ENCODE measurements at regions not wholly inside any gene's neighbourhood (a gene's known extent, or its start where the extent isn't known, plus 50 kb on each side); places are given as distances from the start of the nearest gene placed in this dataset.
"Not testable (repeated sequence)": the region's sequence is repeated elsewhere in the genome, so short reads cannot be mapped to it uniquely, and the experiment has no call there.

DNA sequence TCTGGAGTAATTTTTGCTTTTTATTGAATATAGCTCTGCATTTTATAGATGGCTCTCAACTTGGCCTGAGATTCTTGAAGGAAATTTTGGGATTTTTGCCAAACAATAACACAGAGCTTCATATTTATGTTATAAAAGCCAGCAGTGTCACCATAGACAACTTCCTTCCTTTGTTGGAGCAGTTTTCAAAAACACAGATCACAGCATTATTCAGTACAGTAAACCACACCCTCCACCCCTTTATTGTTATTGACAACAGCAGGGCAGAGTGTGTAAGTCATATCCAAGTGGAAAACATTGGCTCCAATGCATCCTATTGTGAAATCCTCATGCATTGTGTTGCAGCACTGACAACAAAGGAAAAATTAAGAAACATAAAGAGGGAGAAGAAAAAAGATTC is 62.6 kb upstream of the PRSS23 start:
- intact Hi-C loops (cut with micrococcal nuclease), result no loop called here
- Mint-ChIP-seq H3K4me3 (no peak overlapping the region), H3K4me1 (ENCODE audit: low read depth) (peaks cover 4% of the 10 kb centered on the region), H3K27me3 (ENCODE audit: low read depth) (peaks cover 9% of the 10 kb centered on the region), H3K27ac (no peak overlapping the region), H3K36me3 (ENCODE audit: low read depth) (no peaks in the 10 kb centered on the region), H3K9me3 (no peaks in the 10 kb centered on the region)
- CTCF ChIA-PET, result no interaction called here
- no peak for DNase-seq

DNA sequence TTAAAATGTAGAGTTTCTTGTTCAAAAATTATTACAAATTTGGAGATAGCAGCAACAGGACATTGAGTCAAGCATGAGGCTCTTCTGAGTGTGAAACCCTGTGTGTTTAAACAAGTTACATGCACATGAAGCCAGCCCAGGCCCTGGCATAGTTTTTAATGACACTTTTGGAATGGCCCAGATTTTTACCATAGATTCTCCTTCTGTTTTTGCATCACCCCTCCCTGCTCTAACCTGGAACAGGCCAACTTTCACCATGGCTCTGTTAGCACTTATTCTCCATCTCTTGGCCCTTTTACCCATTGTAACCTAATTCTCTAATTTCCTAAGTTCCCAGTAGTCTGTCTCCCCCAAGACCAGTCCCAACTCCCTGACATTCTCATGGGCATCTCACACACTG is 63.1 kb upstream of the PRSS23 start:
- H3K27me3 Mint-ChIP-seq (ENCODE audit: low read depth), result peaks cover 4% of the 10 kb centered on the region
- H3K36me3 Mint-ChIP-seq (ENCODE audit: low read depth), result no peaks in the 10 kb centered on the region
- H3K9me3 Mint-ChIP-seq, result no peaks in the 10 kb centered on the region
- intact Hi-C loops (cut with micrococcal nuclease), result no loop called here
- CTCF ChIA-PET, result no interaction called here
- DNase-seq, result no peak
- no peak overlapping the region for H3K27ac Mint-ChIP-seq
- peaks cover 4% of the 10 kb centered on the region for H3K4me1 Mint-ChIP-seq (ENCODE audit: low read depth)
- no peak overlapping the region for H3K4me3 Mint-ChIP-seq

DNA sequence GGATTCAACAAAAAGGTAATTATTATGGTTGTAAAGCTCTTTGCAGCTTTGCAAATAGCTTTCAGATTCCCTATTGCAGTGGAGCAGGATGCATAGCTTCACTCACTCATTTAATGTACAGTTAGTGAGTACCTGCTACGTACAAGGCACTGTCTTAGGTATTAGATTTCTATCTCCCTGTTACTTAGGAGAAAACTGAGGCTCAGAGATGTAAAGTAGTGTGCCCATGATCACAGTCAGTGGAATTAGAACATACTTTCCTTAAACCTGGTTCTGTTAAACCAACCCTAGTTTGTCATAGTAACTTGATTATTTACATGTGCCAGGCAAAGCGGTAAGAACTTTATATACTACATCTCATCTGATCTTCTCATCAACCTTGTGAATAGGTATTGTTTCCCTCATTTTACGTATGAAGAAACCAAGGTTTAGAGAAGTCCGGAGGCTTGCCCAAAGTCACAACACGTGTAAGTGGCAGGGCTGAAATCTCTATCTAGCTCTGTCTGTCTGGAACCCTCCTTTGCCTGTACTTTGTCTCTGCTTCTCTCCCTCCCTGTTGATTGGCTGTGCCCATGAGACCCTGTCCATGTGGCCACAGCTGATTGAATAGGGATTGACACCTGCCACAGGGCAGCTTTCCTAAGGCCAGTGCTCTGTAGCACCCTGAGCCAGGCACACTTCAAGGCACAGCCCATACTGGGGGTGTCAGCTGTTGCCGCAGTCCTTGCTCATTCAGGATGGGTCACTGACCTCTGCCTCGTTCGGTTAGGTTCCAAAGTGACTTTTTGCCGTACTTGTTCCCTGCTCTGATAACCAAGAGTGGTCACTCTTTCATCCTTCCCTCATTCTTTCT is 63.8 kb upstream of the PRSS23 start:
- CTCF ChIA-PET, result no interaction called here
- Mint-ChIP-seq H3K4me1 (ENCODE audit: low read depth) (peaks cover 4% of the 10 kb centered on the region), H3K36me3 (ENCODE audit: low read depth) (no peaks in the 10 kb centered on the region), H3K27me3 (ENCODE audit: low read depth) (no peaks in the 10 kb centered on the region), H3K9me3 (no peaks in the 10 kb centered on the region), H3K27ac (no peak overlapping the region), H3K4me3 (no peak overlapping the region)
- no peak for DNase-seq
- intact Hi-C loops (cut with micrococcal nuclease), result no loop called here

DNA sequence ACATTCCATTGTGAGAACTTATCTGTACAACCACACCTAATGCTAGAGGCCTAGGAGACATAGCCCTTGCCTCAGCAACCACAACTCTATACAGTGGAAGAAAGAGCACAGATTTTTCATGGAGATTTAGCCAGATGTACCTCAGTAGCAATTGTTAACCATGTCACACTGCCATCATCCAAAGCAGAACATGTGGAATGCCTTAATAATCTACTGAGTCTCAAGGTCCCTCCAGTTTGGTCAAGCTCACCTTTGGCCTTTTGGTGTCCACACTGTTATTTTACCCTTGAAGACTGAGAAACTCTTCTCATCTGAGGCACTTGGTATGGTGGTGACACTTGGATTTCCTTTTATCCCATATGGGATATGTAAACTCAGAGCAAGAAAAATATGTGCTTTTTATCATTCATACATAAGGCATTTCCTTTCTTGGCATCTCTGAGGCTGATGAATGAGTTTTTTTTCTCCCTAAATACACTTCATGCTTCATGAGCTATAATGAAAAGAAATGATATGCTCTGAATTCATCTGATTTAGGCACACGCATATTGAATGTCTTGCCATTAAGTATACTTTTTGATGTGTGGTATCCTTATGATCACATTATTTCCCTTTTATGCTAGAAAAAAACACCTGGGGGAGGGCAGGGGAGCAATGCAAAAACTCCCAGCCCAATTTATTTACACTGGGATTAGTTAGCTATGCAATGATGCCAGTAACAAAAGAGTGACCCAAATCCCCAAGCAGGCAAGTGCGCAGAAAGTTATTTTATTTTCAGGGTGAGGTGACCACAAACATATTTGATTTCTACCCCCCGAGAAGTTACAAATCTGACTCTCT is 63.3 kb upstream of the ME3 start:
- Mint-ChIP-seq H3K4me1 (ENCODE audit: low read depth) (peaks cover 2% of the 10 kb centered on the region), H3K4me3 (no peak overlapping the region), H3K27ac (no peak overlapping the region), H3K36me3 (ENCODE audit: low read depth) (no peaks in the 10 kb centered on the region), H3K27me3 (ENCODE audit: low read depth) (no peaks in the 10 kb centered on the region), H3K9me3 (no peaks in the 10 kb centered on the region)
- CTCF ChIA-PET, result no interaction called here
- intact Hi-C loops (cut with micrococcal nuclease), result no loop called here
- no peak for DNase-seq

DNA sequence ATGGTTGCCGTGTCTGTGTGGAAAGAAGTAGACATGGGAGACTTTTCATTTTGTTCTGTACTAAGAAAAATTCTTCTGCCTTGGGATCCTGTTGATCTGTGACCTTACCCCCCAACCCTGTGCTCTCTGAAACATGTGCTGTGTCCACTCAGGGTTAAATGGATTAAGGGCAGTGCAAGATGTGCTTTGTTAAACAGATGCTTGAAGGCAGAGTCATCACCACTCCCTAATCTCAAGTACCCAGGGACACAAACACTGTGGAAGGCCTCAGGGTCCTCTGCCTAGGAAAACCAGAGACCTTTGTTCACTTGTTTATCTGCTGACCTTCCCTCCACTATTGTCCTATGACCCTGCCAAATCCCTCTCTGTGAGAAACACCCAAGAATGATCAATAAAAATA is 60.3 kb upstream of the ME3 start:
- H3K27me3 Mint-ChIP-seq (ENCODE audit: low read depth); H3K4me1 Mint-ChIP-seq (ENCODE audit: low read depth); CTCF ChIA-PET; H3K9me3 Mint-ChIP-seq; DNase-seq; H3K4me3 Mint-ChIP-seq; H3K36me3 Mint-ChIP-seq (ENCODE audit: low read depth); H3K27ac Mint-ChIP-seq; intact Hi-C loops (cut with micrococcal nuclease): not testable (repeated sequence)

DNA sequence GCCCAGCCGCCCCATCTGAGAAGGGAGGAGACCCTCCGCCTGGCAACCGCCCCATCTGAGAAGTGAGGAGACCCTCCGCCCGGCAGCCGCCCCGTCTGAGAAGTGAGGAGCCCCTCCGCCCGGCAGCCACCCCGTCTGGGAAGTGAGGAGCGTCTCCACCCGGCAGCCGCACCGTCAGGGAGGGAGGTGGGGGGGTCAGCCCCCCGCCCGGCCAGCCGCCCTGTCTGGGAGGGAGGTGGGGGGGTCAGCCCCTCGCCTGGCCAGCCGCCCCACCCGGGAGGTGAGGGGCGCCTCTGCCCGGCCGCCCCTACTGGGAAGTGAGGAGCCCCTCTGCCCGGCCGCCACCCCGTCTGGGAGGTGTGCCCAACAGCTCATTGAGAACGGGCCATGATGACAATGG is 59.9 kb upstream of the ME3 start:
- H3K4me1 Mint-ChIP-seq (ENCODE audit: low read depth); DNase-seq; H3K27ac Mint-ChIP-seq; H3K4me3 Mint-ChIP-seq; H3K9me3 Mint-ChIP-seq; H3K27me3 Mint-ChIP-seq (ENCODE audit: low read depth); intact Hi-C loops (cut with micrococcal nuclease); CTCF ChIA-PET; H3K36me3 Mint-ChIP-seq (ENCODE audit: low read depth): not testable (repeated sequence)

DNA sequence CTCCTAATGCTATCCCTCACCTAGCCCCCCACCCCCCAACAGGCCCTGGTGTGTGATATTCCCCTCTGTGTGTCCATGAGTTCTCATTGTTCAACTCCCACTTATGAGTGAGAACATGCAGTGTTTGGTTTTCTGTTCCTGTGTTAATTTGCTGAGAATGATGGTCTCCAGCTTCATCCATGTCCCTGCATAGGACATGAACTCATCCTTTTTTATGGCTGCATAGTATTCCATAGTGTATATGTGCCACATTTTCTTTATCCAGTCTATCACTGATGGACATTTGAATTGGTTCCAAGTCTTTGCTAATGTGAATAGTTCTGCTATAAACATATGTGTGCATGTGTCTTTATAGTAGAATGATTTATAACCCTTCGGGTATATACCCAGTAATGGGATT is 57.2 kb upstream of the ME3 start:
- H3K9me3 Mint-ChIP-seq; H3K27me3 Mint-ChIP-seq (ENCODE audit: low read depth); DNase-seq; intact Hi-C loops (cut with micrococcal nuclease); H3K36me3 Mint-ChIP-seq (ENCODE audit: low read depth); H3K4me1 Mint-ChIP-seq (ENCODE audit: low read depth); CTCF ChIA-PET; H3K27ac Mint-ChIP-seq; H3K4me3 Mint-ChIP-seq: not testable (repeated sequence)

DNA sequence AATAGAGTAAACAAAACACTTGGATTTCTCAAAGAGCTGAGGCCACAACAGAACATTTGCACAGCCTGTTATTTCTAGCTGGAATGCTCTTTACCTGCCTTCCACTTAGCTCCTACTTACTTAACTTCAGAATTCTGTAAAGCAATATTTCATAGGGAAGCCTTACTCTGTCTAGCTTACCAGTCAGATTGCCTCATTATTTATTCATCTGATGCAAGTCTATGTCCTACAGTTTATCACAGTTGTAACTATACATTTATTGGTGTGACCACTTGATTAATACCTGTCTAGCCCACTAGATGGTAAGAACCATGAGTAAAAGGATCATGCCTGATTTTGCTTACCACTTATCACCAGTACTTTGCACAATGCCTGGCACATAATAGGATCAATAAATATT is 56.1 kb upstream of the ME3 start:
- CTCF ChIA-PET, result no interaction called here
- Mint-ChIP-seq H3K27me3 (ENCODE audit: low read depth) (peaks cover 5% of the 10 kb centered on the region), H3K4me1 (ENCODE audit: low read depth) (no peaks in the 10 kb centered on the region), H3K4me3 (no peak overlapping the region), H3K27ac (no peak overlapping the region), H3K36me3 (ENCODE audit: low read depth) (no peaks in the 10 kb centered on the region), H3K9me3 (peaks cover 5% of the 10 kb centered on the region)
- no peak for DNase-seq
- intact Hi-C loops (cut with micrococcal nuclease), result no loop called here

DNA sequence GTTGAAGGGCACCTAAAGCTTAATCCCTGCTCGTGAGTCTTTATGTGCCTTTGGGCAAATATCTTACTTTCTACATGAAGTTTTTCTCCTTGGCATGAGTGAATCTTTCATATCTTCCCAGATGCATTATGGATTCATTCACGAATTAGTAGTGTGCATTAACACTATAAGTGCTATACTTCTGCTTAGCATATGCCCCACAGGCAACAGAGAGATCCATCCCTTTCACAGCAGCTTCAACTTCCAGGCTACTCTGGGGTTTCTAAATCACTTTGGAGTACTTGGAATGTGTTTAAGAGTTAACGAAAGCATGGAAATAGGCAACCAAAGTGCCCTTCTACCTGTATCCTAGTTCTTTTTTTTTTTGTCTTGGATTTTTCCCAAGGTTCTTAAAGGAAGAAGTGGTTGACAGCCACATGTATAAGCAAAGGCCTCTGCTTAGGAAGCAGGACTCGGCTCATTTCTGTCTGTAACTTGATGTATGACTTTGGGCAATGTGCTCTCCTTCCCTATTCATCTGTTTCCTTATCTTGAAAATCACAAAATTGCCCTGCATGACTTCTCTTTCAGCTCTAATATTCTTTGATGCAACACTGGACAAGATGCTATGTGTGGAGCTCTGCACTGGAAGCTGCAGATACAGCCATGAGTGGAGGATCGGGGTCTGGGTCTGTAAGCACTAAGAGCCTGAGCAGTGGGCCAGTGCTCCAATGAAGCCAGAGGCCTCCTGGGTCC is 54.5 kb upstream of the ME3 start:
- Mint-ChIP-seq H3K4me1 (ENCODE audit: low read depth) (no peaks in the 10 kb centered on the region), H3K27me3 (ENCODE audit: low read depth) (peaks cover 5% of the 10 kb centered on the region), H3K27ac (no peak overlapping the region), H3K4me3 (no peak overlapping the region), H3K36me3 (ENCODE audit: low read depth) (no peaks in the 10 kb centered on the region), H3K9me3 (peaks cover 12% of the 10 kb centered on the region)
- CTCF ChIA-PET, result no interaction called here
- no peak for DNase-seq
- intact Hi-C loops (cut with micrococcal nuclease), result no loop called here

DNA sequence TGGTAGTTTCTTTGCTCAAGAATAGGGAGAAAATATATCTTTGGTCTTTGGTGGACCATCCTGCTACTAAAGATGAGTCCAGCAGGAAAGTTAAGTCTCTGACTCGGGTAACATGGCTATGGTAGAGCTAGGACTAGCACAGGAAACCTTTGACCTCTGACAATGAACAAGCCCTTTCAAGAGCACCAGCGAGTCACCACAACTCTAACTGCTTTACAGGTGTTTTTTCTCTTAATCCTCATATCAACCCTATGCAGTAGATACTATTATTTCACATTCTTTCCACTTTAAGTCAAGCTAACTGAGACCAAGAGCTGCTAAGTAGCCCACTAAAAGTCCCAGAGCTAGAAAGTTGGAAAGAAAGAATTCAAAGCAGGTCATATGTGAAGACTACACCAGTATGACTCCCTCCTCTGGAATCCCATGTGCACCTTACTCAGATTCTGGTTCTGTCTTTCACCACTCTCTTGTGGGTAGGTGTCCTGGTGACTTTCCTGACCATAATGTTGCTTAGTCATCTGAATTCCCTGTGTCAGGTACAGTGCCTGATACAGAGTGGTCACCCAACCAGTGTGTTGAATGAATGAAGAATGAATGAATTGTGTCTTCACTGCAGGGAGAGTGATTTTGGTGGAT is 53.8 kb upstream of the ME3 start:
- DNase-seq, result no peak

DNA sequence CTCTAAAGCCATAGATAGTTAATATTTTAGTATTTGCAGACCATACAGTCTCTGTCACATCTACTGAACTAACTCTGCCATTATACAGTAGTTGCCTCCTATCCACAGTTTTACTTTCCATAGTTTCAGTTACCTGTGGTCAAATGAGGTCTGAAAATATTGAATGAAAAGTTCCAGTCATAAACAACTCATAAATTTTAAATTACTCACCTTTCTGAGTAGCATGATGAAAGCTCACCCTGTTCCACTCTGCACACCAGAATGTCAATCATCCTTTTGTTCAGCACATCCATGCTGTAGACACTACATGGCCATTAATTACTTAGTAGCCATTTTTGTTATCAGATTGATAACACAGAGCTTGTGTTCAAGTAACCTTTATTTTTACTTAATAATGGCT is 51.7 kb upstream of the ME3 start:
- CTCF ChIA-PET, result no interaction called here
- intact Hi-C loops (cut with micrococcal nuclease), result no loop called here
- no peaks in the 10 kb centered on the region for H3K36me3 Mint-ChIP-seq (ENCODE audit: low read depth)
- no peaks in the 10 kb centered on the region for H3K4me1 Mint-ChIP-seq (ENCODE audit: low read depth)
- DNase-seq, result no peak
- no peak overlapping the region for H3K4me3 Mint-ChIP-seq
- peaks cover 17% of the 10 kb centered on the region for H3K9me3 Mint-ChIP-seq
- peaks cover 7% of the 10 kb centered on the region for H3K27me3 Mint-ChIP-seq (ENCODE audit: low read depth)
- H3K27ac Mint-ChIP-seq, result no peak overlapping the region

More for the DNA sequence above, 53.8 kb upstream of the ME3 start:
- H3K36me3 Mint-ChIP-seq (ENCODE audit: low read depth), result no peaks in the 10 kb centered on the region
- no peak overlapping the region for H3K27ac Mint-ChIP-seq
- peaks cover 19% of the 10 kb centered on the region for H3K9me3 Mint-ChIP-seq
- peaks cover 5% of the 10 kb centered on the region for H3K27me3 Mint-ChIP-seq (ENCODE audit: low read depth)
- intact Hi-C loops (cut with micrococcal nuclease), result no loop called here
- CTCF ChIA-PET, result interaction anchor here (0.6 kb wide), 1 partner anchor 17 kb away, joined by 3 read pairs; no protein-coding TSS in a partner anchor
- H3K4me3 Mint-ChIP-seq, result no peak overlapping the region
- H3K4me1 Mint-ChIP-seq (ENCODE audit: low read depth), result no peaks in the 10 kb centered on the region

DNA sequence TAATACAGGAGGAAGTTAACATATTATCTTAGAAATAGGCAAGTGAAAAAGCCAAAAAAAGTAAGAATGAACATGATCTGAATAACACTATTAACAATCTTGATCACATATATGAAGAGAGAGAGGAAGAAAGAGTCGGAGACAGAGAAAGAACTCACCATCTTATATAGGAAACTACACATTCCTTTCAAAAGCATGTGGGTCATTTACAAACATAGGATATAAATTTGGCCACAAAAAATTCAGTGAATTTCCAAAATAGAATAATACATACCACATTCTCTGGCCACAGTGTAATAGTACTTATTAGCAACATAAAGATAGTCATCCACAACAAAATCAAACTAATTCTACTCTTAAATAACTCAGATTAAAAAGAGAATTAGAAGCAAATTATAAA is 50.9 kb upstream of the ME3 start:
- Mint-ChIP-seq H3K9me3 (peaks cover 17% of the 10 kb centered on the region), H3K27me3 (ENCODE audit: low read depth) (peaks cover 10% of the 10 kb centered on the region), H3K4me3 (no peak overlapping the region), H3K36me3 (ENCODE audit: low read depth) (no peaks in the 10 kb centered on the region), H3K4me1 (ENCODE audit: low read depth) (no peaks in the 10 kb centered on the region), H3K27ac (no peak overlapping the region)
- DNase-seq, result no peak
- CTCF ChIA-PET, result no interaction called here
- intact Hi-C loops (cut with micrococcal nuclease), result no loop called here
